HepG2 (cell line): ENCODE measurements at regions not wholly inside any gene's neighbourhood (a gene's known extent, or its start where the extent isn't known, plus 50 kb on each side); places are given as distances from the start of the nearest gene placed in this dataset.

Experiments used
- ATAC-seq: fragments of 200-7000 bp; cut with Tn5 transposase; 3 replicates; pipeline ENCODE4 v1.9.1; 2020; ENCODE audit warnings: mild to moderate bottlenecking, moderate library complexity
- BruUV-seq: library from RNA; stranded (reverse); fragments of 400-500 nt; replicated peaks from 2 replicates; lab custom pipeline; 2021; lab: Mats Ljungman, UMichigan
- CTCF ChIA-PET: fragments of 300-600 bp; formaldehyde crosslinking; extraction: SDS; loops from one replicate; lab custom pipeline; 2021; ENCODE audit warnings: low total read pairs, inconsistent platforms, low intra/inter-chr PET ratio; lab: Yijun Ruan, JAX
- POLR2A ChIA-PET: fragments of 350-600 bp; sonication (Branson Sonifier 250); formaldehyde crosslinking; loops from one replicate; lab custom pipeline; 2020; ENCODE audit warnings: antibody characterized with exemption, inconsistent platforms; lab: Yijun Ruan, JAX
- DNase-seq: peaks from one replicate; pipeline ENCODE4 v3.0.0-alpha.2; 2015; ENCODE audit warnings: low spot score
- FAIRE-seq: peaks from 3 replicates; lab custom pipeline; 2011; peaks lifted over from hg19 to GRCh38; lab: Jason Lieb, UNC
- H2AFZ ChIP-seq: one replicate; pipeline ENCODE4 v1.6.1; 2011; ENCODE audit warnings: low read length, inconsistent platforms
- H3K27ac ChIP-seq: fragments of 300-600 bp; 3 replicates; pipeline ENCODE4 v1.8.0; 2011; ENCODE audit warnings: mixed run types, mild to moderate bottlenecking, mixed read lengths, low read length, inconsistent platforms; ENCODE audit not compliant: insufficient read depth; ENCODE audit errors: extremely low read length
- H3K27me3 ChIP-seq, 2 experiments: fragments of 200-600 bp in 1 of 2; 2 replicates in 1 of 2; 3 replicates in 1 of 2; pipeline versions ENCODE4 v1.6.0 to v1.8.0; 2011; ENCODE audit warnings: low read length in 2 of 2, mild to moderate bottlenecking in 2 of 2, moderate library complexity in 2 of 2, inconsistent platforms in 1 of 2; ENCODE audit not compliant: insufficient read depth in 2 of 2, control insufficient read depth in 1 of 2
- H3K36me3 ChIP-seq, 2 experiments: fragments of 200-600 bp in 1 of 2; replicated peaks in 1 of 2; 2 replicates in 1 of 2; 3 replicates in 1 of 2; pipeline versions ENCODE4 v1.5.1 to v1.8.0; 2011; ENCODE audit warnings: low read length in 2 of 2, inconsistent platforms in 1 of 2; ENCODE audit not compliant: insufficient read depth in 2 of 2, control insufficient read depth in 1 of 2
- H3K4me1 ChIP-seq: 2 replicates; pipeline ENCODE4 v1.5.1; 2012; ENCODE audit warnings: low read length, inconsistent platforms; ENCODE audit not compliant: insufficient read depth
- H3K4me2 ChIP-seq: 2 replicates; pipeline ENCODE4 v1.6.0; 2011; ENCODE audit warnings: low read depth, low read length, inconsistent platforms
- H3K4me3 ChIP-seq, 3 experiments: fragments of 200-600 bp in 1 of 3; sonication (generic), shearing (Covaris generic) in 1 of 3; replicated peaks in 1 of 3; 2 replicates each; pipeline ENCODE4 v1.5.1; 2011 to 2016; ENCODE audit warnings: low read length in 3 of 3, inconsistent platforms in 2 of 3, low read depth in 2 of 3, mild to moderate bottlenecking in 2 of 3, control low read depth in 1 of 3, mixed read lengths in 1 of 3; ENCODE audit not compliant: insufficient read depth in 1 of 3
- H3K79me2 ChIP-seq: one replicate; pipeline ENCODE4 v1.6.1; 2011; ENCODE audit warnings: low read length, inconsistent platforms; ENCODE audit not compliant: insufficient read depth
- H3K9ac ChIP-seq: 2 replicates; pipeline ENCODE4 v1.6.0; 2011; ENCODE audit warnings: mild to moderate bottlenecking, low read depth, low read length, inconsistent platforms; ENCODE audit not compliant: insufficient read depth
- H3K9me3 ChIP-seq: 2 replicates; pipeline ENCODE4 v1.5.1; 2012; ENCODE audit warnings: mild to moderate bottlenecking, low read length
- H4K20me1 ChIP-seq: 2 replicates; pipeline ENCODE4 v1.6.0; 2011; ENCODE audit warnings: inconsistent platforms, mild to moderate bottlenecking, low read length, moderate library complexity; ENCODE audit not compliant: insufficient read depth
- AHR ChIP-seq: IDR thresholded peaks from 2 replicates; pipeline ENCODE4 v1.6.1; 2018; ENCODE audit warnings: missing genetic modification reagents, missing compliant biosample characterization
- CREB1 ChIP-seq, 2 experiments: fragments of 450-650 bp in 1 of 2; IDR thresholded peaks; 2 replicates each; pipeline ENCODE4 v1.6.1; 2016 to 2017; ENCODE audit warnings: control low read depth in 1 of 2, mild to moderate bottlenecking in 1 of 2, missing compliant biosample characterization in 1 of 2, missing genetic modification characterization in 1 of 2
- E2F2 ChIP-seq: sonication (generic); formaldehyde crosslinking; IDR thresholded peaks from 2 replicates; pipeline ENCODE4 v1.4.0; 2020; ENCODE audit warnings: missing genetic modification reagents, borderline replicate concordance
- ESRRA ChIP-seq: sonication (generic); formaldehyde crosslinking; IDR thresholded peaks from 2 replicates; pipeline ENCODE4 v1.5.1; 2020; ENCODE audit warnings: mild to moderate bottlenecking, low read depth, missing genetic modification reagents
- HOXA3 ChIP-seq: sonication (generic); formaldehyde crosslinking; IDR thresholded peaks from 2 replicates; pipeline ENCODE4 v1.5.0; 2020; ENCODE audit warnings: missing genetic modification reagents
- JDP2 ChIP-seq: sonication (generic); formaldehyde crosslinking; IDR thresholded peaks from 2 replicates; pipeline ENCODE4 v1.8.1; 2022; ENCODE audit warnings: missing genetic modification reagents, borderline replicate concordance
- KDM4B ChIP-seq: sonication (generic); formaldehyde crosslinking; IDR thresholded peaks from 2 replicates; pipeline ENCODE4 v1.4.0; 2020; ENCODE audit warnings: missing genetic modification reagents
- MZF1 ChIP-seq: sonication (generic); formaldehyde crosslinking; IDR thresholded peaks from 2 replicates; pipeline ENCODE4 v1.8.1; 2023; ENCODE audit warnings: mild to moderate bottlenecking, missing genetic modification reagents, borderline replicate concordance
- SRSF1 ChIP-seq: fragments of 200-400 bp; formaldehyde crosslinking; optimal IDR thresholded peaks from 2 replicates; pipeline ENCODE3; 2017; ENCODE audit warnings: mild to moderate bottlenecking, low read depth, low read length, moderate library complexity
- TFAP4 ChIP-seq: sonication (generic); IDR thresholded peaks from 2 replicates; pipeline ENCODE4 v1.6.1; 2016; ENCODE audit warnings: low read depth, borderline replicate concordance
- ZNF672 ChIP-seq: sonication (generic); formaldehyde crosslinking; IDR thresholded peaks from 2 replicates; pipeline ENCODE4 v1.8.1; 2022; ENCODE audit warnings: missing genetic modification reagents
- ZNF879 ChIP-seq: sonication (generic); formaldehyde crosslinking; IDR thresholded peaks from 2 replicates; pipeline ENCODE4 v1.8.1; 2023; ENCODE audit warnings: missing genetic modification reagents
- WGBS: methylation state at CpG from one replicate; pipeline ENCODE4 v1.1.6; 2017; ENCODE audit warnings: low lambda C conversion rate; 5-methylcytosine and 5-hydroxymethylcytosine counted together
- in situ Hi-C: cut with HindIII; loops from 2 replicates; pipeline ENCODE4 v1.10.0; 2017; ENCODE audit warnings: low pct_unique_long_range_greater_than_20kb; ENCODE audit not compliant: extremely low pct_ligation_motif_present
- intact Hi-C: fragments of 100-400 bp; cut with micrococcal nuclease; formaldehyde crosslinking; loops from one replicate; pipeline ENCODE4 v1.10.0; 2022; ENCODE audit not compliant: unreplicated experiment

GRCh38 chr6:159360306-159360705 is 191.1 kb downstream of the FNDC1 start:
- H3K27ac ChIP-seq, result no peak overlapping the region
- POLR2A ChIA-PET, result no interaction called here

More at GRCh38 chr6:159360306-159360705, 191.1 kb downstream of the FNDC1 start:
- Histone ChIP-seq H3K27me3 (peaks cover 0 to 9% of the 10 kb centered on the region in 2 experiments; a peak in 1 of 5 replicates), H3K9me3 (no peaks in the 10 kb centered on the region), H3K4me1 (no peaks in the 10 kb centered on the region), H3K9ac (no peak overlapping the region), H3K79me2 (no peaks in the 10 kb centered on the region), H3K36me3 (no peaks in the 10 kb centered on the region), H4K20me1 (no peaks in the 10 kb centered on the region), H3K4me3 (no peak overlapping the region), H3K4me2 (no peak overlapping the region), H2AFZ (no peak overlapping the region)
- TF ChIP-seq HOXA3 (CRISPR knock-in tag), result no peak
- no peak for TF ChIP-seq ZNF879 (CRISPR knock-in tag)
- no peak for TF ChIP-seq E2F2 (CRISPR knock-in tag)
- TF ChIP-seq TFAP4, result no peak
- no peak for TF ChIP-seq KDM4B
- TF ChIP-seq CREB1 (IDR thresholded peaks at IDR 0.05), result no peak
- TF ChIP-seq CREB1 (CRISPR knock-in tag; IDR thresholded peaks at IDR 0.05), result no peak
- no peak for TF ChIP-seq SRSF1
- no peak for TF ChIP-seq JDP2 (CRISPR knock-in tag)
- TF ChIP-seq MZF1 (CRISPR knock-in tag), result no peak
- no peak for TF ChIP-seq ZNF672 (CRISPR knock-in tag)
- no peak for TF ChIP-seq AHR (CRISPR knock-in tag)
- no peak for TF ChIP-seq ESRRA (CRISPR knock-in tag)
- CTCF ChIA-PET, result no interaction called here
- in situ Hi-C loops, result no loop called here
- intact Hi-C loops, result no loop called here
- FAIRE-seq, result no peak
- 5% methylated on average over 4 of the region's 4 CpGs for WGBS
- ATAC-seq, result no peak
- no peak for DNase-seq
- BruUV-seq, result no TSS peak
